Prostate gland (tissue), 2 donors: ENCODE measurements at regions not wholly inside any gene's neighbourhood (a gene's known extent, or its start where the extent isn't known, plus 50 kb on each side); places are given as distances from the start of the nearest gene placed in this dataset.

ENCODE experiments used
- CTCF ChIP-seq, 4 experiments: fragments of 200-600 bp in 2 of 4; fragments of 450-650 bp in 2 of 4; sonication (generic) in 2 of 4; IDR thresholded peaks; 1 replicate in 3 of 4; 2 replicates in 1 of 4; pipeline ENCODE4 v1.5.1; 2016 to 2019; ENCODE audit warnings: antibody characterized with exemption in 4 of 4, mild to moderate bottlenecking in 2 of 4, moderate library complexity in 2 of 4
- POLR2A ChIP-seq: fragments of 450-650 bp; IDR thresholded peaks from one replicate; pipeline ENCODE4 v1.6.1; 2016; ENCODE audit warnings: antibody characterized with exemption, mild to moderate bottlenecking

DNA sequence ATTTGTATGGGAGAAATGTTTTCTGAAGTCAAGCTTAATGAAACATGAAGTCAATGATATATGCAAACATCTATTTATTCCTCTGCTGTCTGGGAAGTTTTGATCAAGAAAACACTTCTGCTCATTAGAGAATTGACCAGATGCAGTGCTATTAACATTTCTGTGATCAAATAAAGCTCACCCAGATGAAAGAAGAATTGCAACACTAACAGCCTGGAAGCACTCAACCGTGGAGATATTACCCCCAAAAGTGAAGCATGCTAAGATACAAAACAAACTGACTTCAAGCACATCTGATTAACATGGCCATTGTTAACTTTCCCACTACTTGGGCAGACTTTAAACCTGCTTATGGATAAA, 73.7 kb upstream of the GUCY1A1 start:
- TF ChIP-seq POLR2A (no peak), CTCF (IDR thresholded peaks at IDR 0.05) (no peak)
